B cell (primary cell): ENCODE measurements at regions not wholly inside any gene's neighbourhood (a gene's known extent, or its start where the extent isn't known, plus 50 kb on each side); places are given as distances from the start of the nearest gene placed in this dataset.

Source experiments
- CTCF ChIP-seq: fragments of 200-600 bp; IDR thresholded peaks from one replicate; pipeline ENCODE4 v1.8.0; 2022; ENCODE audit warnings: antibody characterized with exemption, mild to moderate bottlenecking
- EZH2 ChIP-seq: IDR thresholded peaks from 2 replicates; pipeline ENCODE4 v1.6.1; 2012; ENCODE audit warnings: borderline replicate concordance, low read depth, mild to moderate bottlenecking, moderate library complexity, low read length; ENCODE audit not compliant: insufficient read depth, poor library complexity, severe bottlenecking

GRCh38 chr2:106292627-106293026, 98.5 kb upstream of the UXS1 start:
- TF ChIP-seq CTCF (no peak), EZH2 (no peak)
